Karpas-422 (cell line): ENCODE measurements at regions not wholly inside any gene's neighbourhood (a gene's known extent, or its start where the extent isn't known, plus 50 kb on each side); places are given as distances from the start of the nearest gene placed in this dataset.

Source experiments
- DNase-seq: peaks from one replicate; pipeline ENCODE4 v3.0.0-alpha.2; 2015
- H2AFZ ChIP-seq: fragments of 200-600 bp; sonication (generic); 2 replicates; pipeline ENCODE4 v1.6.1; 2014; ENCODE audit warnings: antibody characterized with exemption, low read length, mixed read lengths
- H3K27ac ChIP-seq: fragments of 200-600 bp; sonication (generic); 2 replicates; pipeline ENCODE4 v1.5.1; 2014; ENCODE audit warnings: mild to moderate bottlenecking, low read length, moderate library complexity
- H3K27me3 ChIP-seq: fragments of 200-600 bp; sonication (generic); 2 replicates; pipeline ENCODE4 v1.6.1; 2014; ENCODE audit warnings: low read length, mixed read lengths
- H3K36me3 ChIP-seq: fragments of 200-600 bp; sonication (generic); 2 replicates; pipeline ENCODE4 v1.6.1; 2014; ENCODE audit warnings: low read length, mixed read lengths; ENCODE audit not compliant: insufficient read depth
- H3K4me1 ChIP-seq: fragments of 200-600 bp; sonication (generic); 2 replicates; pipeline ENCODE4 v1.6.1; 2014; ENCODE audit warnings: mild to moderate bottlenecking, low read length, mixed read lengths
- H3K4me2 ChIP-seq: fragments of 200-600 bp; sonication (generic); 2 replicates; pipeline ENCODE4 v1.6.1; 2014; ENCODE audit warnings: low read length, low read depth, mild to moderate bottlenecking; ENCODE audit not compliant: poor library complexity, severe bottlenecking
- H3K4me3 ChIP-seq: fragments of 200-600 bp; sonication (generic); 2 replicates; pipeline ENCODE4 v1.5.1; 2014; ENCODE audit warnings: mild to moderate bottlenecking, antibody characterized with exemption, low read length, mixed read lengths
- H3K79me2 ChIP-seq: fragments of 200-600 bp; sonication (generic); 2 replicates; pipeline ENCODE4 v1.6.1; 2014; ENCODE audit warnings: mild to moderate bottlenecking, low read length, mixed read lengths
- H3K9ac ChIP-seq: fragments of 200-600 bp; sonication (generic); 2 replicates; pipeline ENCODE4 v1.6.0; 2014; ENCODE audit warnings: low read length
- H3K9me2 ChIP-seq: fragments of 200-600 bp; sonication (generic), shearing (Covaris generic); replicated peaks from 2 replicates; pipeline ENCODE4 v1.6.0; 2014; ENCODE audit warnings: mild to moderate bottlenecking, low read length, moderate library complexity; ENCODE audit not compliant: insufficient read depth
- H3K9me3 ChIP-seq: fragments of 300-700, 200-600 bp; sonication (generic); 2 replicates; pipeline ENCODE4 v1.6.1; 2014; ENCODE audit warnings: low read length, mixed read lengths
- H4K20me1 ChIP-seq: fragments of 200-600 bp; sonication (generic); 2 replicates; pipeline ENCODE4 v1.6.1; 2014; ENCODE audit warnings: mild to moderate bottlenecking, antibody characterized with exemption, low read length, low read depth; ENCODE audit not compliant: insufficient read depth

DNA sequence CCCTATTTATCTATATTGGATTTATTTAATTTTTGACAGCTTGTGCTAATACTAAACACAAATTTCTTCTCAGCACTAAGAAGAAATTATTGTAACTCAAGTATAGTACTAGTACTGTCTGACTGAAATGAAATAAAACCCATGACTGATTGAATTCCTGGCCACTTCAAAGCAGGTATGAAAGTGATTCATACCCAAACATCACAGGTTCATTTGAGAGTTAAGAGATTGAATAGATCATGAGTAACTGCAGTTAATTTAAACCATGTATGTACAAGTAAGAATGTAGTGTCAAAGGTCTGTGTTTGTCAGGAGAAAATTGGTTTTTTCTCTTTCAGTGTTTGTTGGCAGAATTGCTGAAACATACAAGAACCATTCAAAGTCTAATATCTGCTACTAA is 332.0 kb upstream of the GRM7 start:
- no peak overlapping the region for H3K27ac ChIP-seq
- H3K4me3 ChIP-seq = no peak overlapping the region
- H3K9ac ChIP-seq = no peak overlapping the region
- no peak for DNase-seq
- H3K36me3 ChIP-seq = no peaks in the 10 kb centered on the region
- no peaks in the 10 kb centered on the region for H3K79me2 ChIP-seq
- no peaks in the 10 kb centered on the region for H4K20me1 ChIP-seq
- H3K9me2 ChIP-seq = no peaks in the 10 kb centered on the region
- H2AFZ ChIP-seq = no peak overlapping the region
- no peaks in the 10 kb centered on the region for H3K4me1 ChIP-seq
- no peaks in the 10 kb centered on the region for H3K27me3 ChIP-seq
- H3K4me2 ChIP-seq = no peak overlapping the region
- H3K9me3 ChIP-seq = peaks cover 6% of the 10 kb centered on the region

DNA sequence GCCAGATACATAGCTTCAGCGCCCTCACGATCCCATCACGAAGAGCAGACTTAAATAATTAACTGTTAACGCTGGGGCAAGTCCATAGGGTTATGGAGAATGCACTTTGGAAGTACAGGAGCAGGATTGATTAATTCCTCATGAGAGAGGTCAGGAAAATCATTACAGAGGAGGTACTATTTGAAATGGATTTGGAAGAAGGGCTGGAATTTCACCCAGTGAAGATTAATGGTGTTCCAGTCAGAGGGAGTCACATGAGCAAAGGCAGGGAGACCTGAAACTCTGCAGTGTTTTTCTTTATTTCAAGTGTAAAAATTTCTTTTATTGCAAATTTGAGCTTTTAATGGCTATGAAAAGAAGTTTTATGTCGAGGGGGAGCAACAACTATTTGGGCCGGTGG is 329.8 kb upstream of the GRM7 start:
- H3K9me3 ChIP-seq = peaks cover 6% of the 10 kb centered on the region
- no peak overlapping the region for H3K27ac ChIP-seq
- H3K4me2 ChIP-seq = no peak overlapping the region
- H3K9ac ChIP-seq = no peak overlapping the region
- no peaks in the 10 kb centered on the region for H3K4me1 ChIP-seq
- no peaks in the 10 kb centered on the region for H3K9me2 ChIP-seq
- H2AFZ ChIP-seq = no peak overlapping the region
- H3K4me3 ChIP-seq = no peak overlapping the region
- no peak for DNase-seq
- H4K20me1 ChIP-seq = no peaks in the 10 kb centered on the region
- H3K36me3 ChIP-seq = no peaks in the 10 kb centered on the region
- H3K27me3 ChIP-seq = no peaks in the 10 kb centered on the region
- H3K79me2 ChIP-seq = no peaks in the 10 kb centered on the region

DNA sequence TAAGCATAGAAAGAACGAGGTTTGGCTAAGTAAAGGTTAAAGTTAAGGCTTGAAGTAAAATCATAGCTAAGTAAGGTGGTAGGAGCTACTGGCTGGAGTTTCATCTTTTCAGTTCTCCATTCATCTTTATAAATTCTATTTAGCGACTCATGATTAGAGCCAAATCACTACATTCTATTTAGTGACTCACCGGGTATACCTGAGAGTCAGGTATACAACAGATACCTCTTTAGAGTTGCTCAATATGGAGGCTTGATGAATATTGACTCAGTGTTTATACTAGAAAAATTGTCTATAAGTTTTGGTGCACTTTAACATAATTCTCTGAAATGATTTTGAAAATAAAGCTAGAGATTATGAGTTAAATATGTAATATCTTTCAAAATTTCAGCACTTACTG is 328.8 kb upstream of the GRM7 start:
- H4K20me1 ChIP-seq = no peaks in the 10 kb centered on the region
- H3K9me2 ChIP-seq = no peaks in the 10 kb centered on the region
- H3K4me3 ChIP-seq = no peak overlapping the region
- no peaks in the 10 kb centered on the region for H3K27me3 ChIP-seq
- H3K9me3 ChIP-seq = peaks cover 6% of the 10 kb centered on the region
- no peak overlapping the region for H2AFZ ChIP-seq
- H3K9ac ChIP-seq = no peak overlapping the region
- no peak overlapping the region for H3K27ac ChIP-seq
- H3K4me2 ChIP-seq = no peak overlapping the region
- H3K36me3 ChIP-seq = no peaks in the 10 kb centered on the region
- DNase-seq = no peak
- no peaks in the 10 kb centered on the region for H3K4me1 ChIP-seq
- no peaks in the 10 kb centered on the region for H3K79me2 ChIP-seq

DNA sequence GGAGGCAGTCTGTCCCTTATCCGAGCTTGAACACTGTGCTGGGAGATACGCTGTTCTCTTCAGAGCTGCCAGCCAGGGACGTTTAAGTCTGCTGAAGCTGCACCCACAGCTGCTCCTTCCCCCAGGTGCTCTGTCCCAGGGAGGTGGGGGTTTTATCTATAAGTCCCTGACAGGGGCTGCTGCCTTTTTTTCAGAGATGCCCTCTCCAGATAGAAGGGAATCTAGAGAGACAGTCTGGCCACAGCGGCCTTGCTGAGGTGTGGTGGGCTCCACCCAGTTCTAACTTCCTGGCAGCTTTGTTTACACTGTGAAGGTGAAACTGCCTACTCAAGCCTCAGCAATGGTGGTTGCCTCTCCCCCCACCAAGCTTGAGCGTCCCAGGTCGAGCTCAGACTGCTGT is 319.9 kb upstream of the GRM7 start:
- no peaks in the 10 kb centered on the region for H3K79me2 ChIP-seq
- no peak overlapping the region for H3K4me3 ChIP-seq
- H3K4me1 ChIP-seq = no peaks in the 10 kb centered on the region
- H3K4me2 ChIP-seq = no peak overlapping the region
- H3K27ac ChIP-seq = no peak overlapping the region
- no peak for DNase-seq
- H4K20me1 ChIP-seq = no peaks in the 10 kb centered on the region
- H3K9me2 ChIP-seq = no peaks in the 10 kb centered on the region
- no peak overlapping the region for H3K9ac ChIP-seq
- no peaks in the 10 kb centered on the region for H3K27me3 ChIP-seq
- H2AFZ ChIP-seq = no peak overlapping the region
- H3K36me3 ChIP-seq = no peaks in the 10 kb centered on the region
- peaks cover 7% of the 10 kb centered on the region for H3K9me3 ChIP-seq

DNA sequence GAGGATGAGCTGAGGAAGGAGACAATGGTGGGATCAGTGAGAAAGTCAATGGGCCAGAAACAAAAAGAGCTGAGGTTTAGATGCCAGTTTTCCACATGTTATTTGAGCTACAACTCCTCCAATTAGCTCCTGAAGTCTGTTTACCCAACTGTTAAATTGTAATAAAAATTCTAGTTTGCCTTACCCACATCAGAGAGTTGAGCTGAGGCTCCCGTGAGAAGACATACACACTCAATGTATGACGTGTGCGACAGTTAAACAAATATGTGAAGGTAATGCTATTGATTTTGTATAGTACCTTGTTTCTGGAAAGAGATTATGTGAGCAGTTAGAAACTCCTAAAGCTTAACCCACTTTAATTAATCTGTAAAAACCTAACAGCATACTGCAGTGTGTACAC is 318.1 kb upstream of the GRM7 start:
- Histone ChIP-seq H3K9ac (no peak overlapping the region), H3K79me2 (no peaks in the 10 kb centered on the region), H3K36me3 (no peaks in the 10 kb centered on the region), H3K9me2 (no peaks in the 10 kb centered on the region), H4K20me1 (no peaks in the 10 kb centered on the region), H3K9me3 (peaks cover 7% of the 10 kb centered on the region), H3K27ac (no peak overlapping the region), H3K27me3 (no peaks in the 10 kb centered on the region), H3K4me1 (no peaks in the 10 kb centered on the region), H3K4me2 (no peak overlapping the region), H3K4me3 (no peak overlapping the region), H2AFZ (no peak overlapping the region)
- DNase-seq = no peak

DNA sequence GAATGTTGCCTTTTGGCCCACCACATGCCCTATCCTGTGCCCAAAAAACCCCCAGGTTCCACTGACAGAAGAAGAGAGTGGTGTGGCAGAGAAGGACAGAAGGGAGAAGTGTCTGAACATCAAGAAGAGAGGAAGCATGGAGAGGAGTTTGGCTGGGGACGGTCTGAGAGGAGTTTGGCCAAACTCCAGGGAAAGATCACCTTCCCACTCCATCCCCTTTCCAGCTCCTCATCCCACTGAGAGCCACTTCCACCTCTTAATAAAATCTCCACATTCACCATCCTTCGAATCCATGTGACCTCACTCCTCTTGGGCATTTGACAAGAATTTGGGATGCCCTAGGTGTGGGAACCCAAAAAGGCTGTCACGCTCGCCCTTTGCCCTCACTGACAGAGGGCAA is 311.6 kb upstream of the GRM7 start:
- H3K4me2 ChIP-seq = no peak overlapping the region
- no peak for DNase-seq
- no peaks in the 10 kb centered on the region for H3K4me1 ChIP-seq
- H3K4me3 ChIP-seq = no peak overlapping the region
- no peak overlapping the region for H2AFZ ChIP-seq
- no peaks in the 10 kb centered on the region for H4K20me1 ChIP-seq
- no peaks in the 10 kb centered on the region for H3K9me3 ChIP-seq
- H3K27me3 ChIP-seq = no peaks in the 10 kb centered on the region
- H3K9me2 ChIP-seq = no peaks in the 10 kb centered on the region
- H3K27ac ChIP-seq = no peak overlapping the region
- no peaks in the 10 kb centered on the region for H3K79me2 ChIP-seq
- H3K9ac ChIP-seq = no peak overlapping the region
- H3K36me3 ChIP-seq = no peaks in the 10 kb centered on the region

DNA sequence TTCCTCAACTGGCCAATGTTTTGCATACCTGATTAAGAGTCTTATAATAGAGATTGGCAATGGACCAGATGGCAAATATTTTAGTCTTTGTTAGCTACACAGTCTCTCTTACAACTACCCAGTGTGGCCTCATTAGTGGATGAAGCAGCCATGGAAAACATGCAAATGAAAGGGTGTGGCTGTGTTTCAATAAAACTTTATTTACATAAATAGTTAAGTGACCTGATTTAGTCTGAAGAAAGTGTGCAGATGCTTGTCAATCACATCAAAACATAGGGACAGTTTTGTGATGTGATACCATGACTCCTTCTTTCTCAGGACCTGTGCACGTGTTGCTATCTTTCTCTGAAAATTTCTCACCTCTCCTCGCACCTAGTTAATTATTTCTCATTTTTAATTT is 309.8 kb upstream of the GRM7 start:
- Histone ChIP-seq H3K9ac (no peak overlapping the region), H4K20me1 (no peaks in the 10 kb centered on the region), H3K9me3 (peaks cover 4% of the 10 kb centered on the region; the same call in 1 of the 2 replicates), H2AFZ (no peak overlapping the region), H3K9me2 (no peaks in the 10 kb centered on the region), H3K4me2 (no peak overlapping the region), H3K27me3 (no peaks in the 10 kb centered on the region), H3K27ac (no peak overlapping the region), H3K36me3 (no peaks in the 10 kb centered on the region), H3K4me1 (no peaks in the 10 kb centered on the region), H3K79me2 (no peaks in the 10 kb centered on the region), H3K4me3 (no peak overlapping the region)
- DNase-seq = no peak

DNA sequence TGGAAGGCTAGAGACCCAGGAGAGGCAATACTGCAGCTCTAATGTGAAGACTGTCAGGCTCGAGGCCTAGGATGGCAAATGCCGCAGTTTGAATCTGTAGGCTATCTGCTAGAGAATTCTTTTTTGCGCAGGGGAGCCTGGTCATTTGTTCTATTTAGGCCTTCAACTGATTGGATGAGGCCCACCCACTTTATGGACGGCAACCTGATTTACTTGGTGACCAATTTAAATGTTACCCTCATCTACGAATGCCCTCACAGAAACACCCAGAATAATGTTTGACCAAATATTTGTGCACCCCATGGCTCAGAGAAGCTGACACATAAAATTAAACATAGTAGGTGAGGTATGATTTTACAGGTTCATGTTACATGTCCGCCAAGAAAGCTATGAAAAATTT is 300.7 kb upstream of the GRM7 start:
- Histone ChIP-seq H3K9me2 (no peaks in the 10 kb centered on the region), H3K4me2 (no peak overlapping the region), H3K36me3 (no peaks in the 10 kb centered on the region), H3K79me2 (no peaks in the 10 kb centered on the region), H3K9me3 (peaks cover 14% of the 10 kb centered on the region), H3K9ac (no peak overlapping the region), H3K4me3 (no peak overlapping the region), H4K20me1 (no peaks in the 10 kb centered on the region), H3K27me3 (no peaks in the 10 kb centered on the region), H3K27ac (no peak overlapping the region), H3K4me1 (no peaks in the 10 kb centered on the region), H2AFZ (no peak overlapping the region)
- DNase-seq = no peak

DNA sequence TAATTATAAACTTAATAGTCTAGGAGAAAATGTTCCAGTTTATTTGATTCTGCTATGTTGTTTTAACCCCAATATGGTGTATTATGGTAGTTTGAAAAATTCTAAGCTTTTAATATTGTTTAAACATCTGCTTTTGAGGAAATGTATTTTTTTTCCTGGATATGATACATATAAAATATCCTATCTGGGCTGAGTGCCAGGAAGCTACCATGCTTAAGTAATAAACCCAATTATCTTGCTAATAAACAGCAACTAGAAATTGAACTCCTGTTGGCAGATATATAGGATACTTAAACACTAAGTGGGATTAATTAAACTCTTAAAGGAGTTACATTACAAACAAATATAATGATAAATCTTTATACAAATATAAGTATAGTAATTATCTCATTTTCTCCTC is 293.7 kb upstream of the GRM7 start:
- Histone ChIP-seq H3K4me2 (no peak overlapping the region), H3K36me3 (no peaks in the 10 kb centered on the region), H3K27me3 (no peaks in the 10 kb centered on the region), H3K9me2 (no peaks in the 10 kb centered on the region), H3K4me1 (no peaks in the 10 kb centered on the region), H3K79me2 (no peaks in the 10 kb centered on the region), H3K4me3 (no peak overlapping the region), H3K9me3 (no peaks in the 10 kb centered on the region), H3K9ac (no peak overlapping the region), H4K20me1 (no peaks in the 10 kb centered on the region), H3K27ac (no peak overlapping the region), H2AFZ (no peak overlapping the region)
- no peak for DNase-seq
